HEK293T (cell line): ENCODE measurements at regions not wholly inside any gene's neighbourhood (a gene's known extent, or its start where the extent isn't known, plus 50 kb on each side); places are given as distances from the start of the nearest gene placed in this dataset.

ENCODE experiments used
- BHLHE40 ChIP-seq: fragments of 450-650 bp; IDR thresholded peaks from 2 replicates; pipeline ENCODE4 v1.6.1; 2016; ENCODE audit warnings: mild to moderate bottlenecking, moderate library complexity, borderline replicate concordance
- ELF4 ChIP-seq: fragments of 450-650 bp; IDR thresholded peaks from 2 replicates; pipeline ENCODE4 v1.6.1; 2017; ENCODE audit warnings: antibody characterized with exemption
- FOXM1 ChIP-seq: fragments of 450-650 bp; IDR thresholded peaks from 2 replicates; pipeline ENCODE4 v1.6.1; 2017; ENCODE audit warnings: mild to moderate bottlenecking, borderline replicate concordance
- NFRKB ChIP-seq: fragments of 450-650 bp; IDR thresholded peaks from 2 replicates; pipeline ENCODE4 v1.6.1; 2016; ENCODE audit warnings: mild to moderate bottlenecking, moderate library complexity
- SP1 ChIP-seq: fragments of 450-650 bp; IDR thresholded peaks from 2 replicates; pipeline ENCODE4 v1.6.1; 2017
- SUZ12 ChIP-seq: fragments of 450-650 bp; IDR thresholded peaks from 2 replicates; pipeline ENCODE4 v1.6.1; 2016; ENCODE audit warnings: mild to moderate bottlenecking
- TF ChIP-seq, protein P1 (sequence below): fragments of 450-650 bp; IDR thresholded peaks from 2 replicates; pipeline ENCODE4 v1.6.1; 2016

DNA sequence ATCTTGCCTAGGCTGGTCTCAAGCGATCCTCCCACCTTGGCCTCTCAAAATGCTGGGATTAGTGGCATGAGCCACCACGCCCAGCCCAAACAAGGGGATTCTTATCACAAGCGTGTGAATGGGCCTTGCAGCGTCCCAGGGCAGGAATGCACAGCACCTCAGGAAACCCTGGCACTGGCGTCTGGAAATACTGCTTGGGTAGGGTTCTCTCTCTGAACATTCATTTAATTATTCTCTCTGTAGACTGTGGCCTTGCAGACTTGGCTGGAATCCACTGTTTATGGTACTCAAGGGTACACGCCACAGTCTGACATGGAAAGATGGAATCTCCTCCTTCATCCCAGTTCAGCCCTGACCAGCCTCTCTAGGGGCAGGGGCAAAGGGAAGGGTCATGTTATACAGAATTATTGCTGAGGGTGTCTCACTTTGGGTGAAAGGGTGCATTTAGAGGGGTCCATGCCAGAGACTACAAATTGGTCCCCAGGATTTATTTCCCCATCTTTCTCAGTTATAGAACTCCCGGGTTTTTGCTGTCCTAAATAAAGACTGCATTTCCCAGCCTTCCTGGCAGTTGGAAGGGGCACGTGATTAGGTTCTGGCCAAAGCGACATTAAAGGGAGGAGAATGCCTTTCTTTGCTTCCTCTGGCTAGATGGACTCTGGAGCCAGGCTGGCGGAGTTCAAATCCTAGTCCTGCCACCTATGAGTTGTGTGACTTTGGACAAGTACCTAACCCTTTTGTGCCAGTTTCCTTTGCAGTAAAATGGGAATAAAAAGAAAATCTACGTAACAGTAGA is 147.2 kb upstream of the HAAO start:
- TF ChIP-seq FOXM1 (no peak), BHLHE40 (no peak), SP1 (no peak), NFRKB (no peak), SUZ12 (no peak), ELF4 (no peak)
- TF ChIP-seq, protein P1, sequence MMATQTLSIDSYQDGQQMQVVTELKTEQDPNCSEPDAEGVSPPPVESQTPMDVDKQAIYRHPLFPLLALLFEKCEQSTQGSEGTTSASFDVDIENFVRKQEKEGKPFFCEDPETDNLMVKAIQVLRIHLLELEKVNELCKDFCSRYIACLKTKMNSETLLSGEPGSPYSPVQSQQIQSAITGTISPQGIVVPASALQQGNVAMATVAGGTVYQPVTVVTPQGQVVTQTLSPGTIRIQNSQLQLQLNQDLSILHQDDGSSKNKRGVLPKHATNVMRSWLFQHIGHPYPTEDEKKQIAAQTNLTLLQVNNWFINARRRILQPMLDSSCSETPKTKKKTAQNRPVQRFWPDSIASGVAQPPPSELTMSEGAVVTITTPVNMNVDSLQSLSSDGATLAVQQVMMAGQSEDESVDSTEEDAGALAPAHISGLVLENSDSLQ = no peak
